GM12873 (cell line): ENCODE measurements at regions not wholly inside any gene's neighbourhood (a gene's known extent, or its start where the extent isn't known, plus 50 kb on each side); places are given as distances from the start of the nearest gene placed in this dataset.

ENCODE experiments used
- TF ChIP-seq, protein P1 (sequence below): IDR thresholded peaks from 2 replicates; pipeline ENCODE4 v1.5.1; 2012; ENCODE audit warnings: low read depth, mild to moderate bottlenecking, moderate library complexity, low read length, control low read depth; ENCODE audit not compliant: insufficient read depth; ENCODE audit errors: missing control alignments

DNA sequence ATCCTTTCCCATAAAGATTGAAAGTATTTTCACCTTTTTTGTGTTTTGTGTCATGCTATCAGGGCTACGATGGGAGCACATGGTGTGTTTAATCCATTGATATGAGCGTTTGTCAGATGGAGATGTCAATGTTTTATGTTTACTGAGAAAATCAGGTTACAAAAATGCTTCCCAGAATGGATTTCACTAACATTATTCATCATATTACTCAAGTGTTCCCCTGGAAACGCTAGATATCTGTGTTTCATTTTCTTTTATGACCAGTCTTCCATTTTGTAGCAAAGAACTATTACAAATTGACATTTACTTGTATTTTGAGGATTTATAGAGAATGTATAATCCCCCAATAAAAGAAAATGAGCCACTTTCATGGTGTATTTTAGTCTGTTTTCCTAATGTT is 293.5 kb upstream of the AKR1E2 start:
- TF ChIP-seq, protein P1, sequence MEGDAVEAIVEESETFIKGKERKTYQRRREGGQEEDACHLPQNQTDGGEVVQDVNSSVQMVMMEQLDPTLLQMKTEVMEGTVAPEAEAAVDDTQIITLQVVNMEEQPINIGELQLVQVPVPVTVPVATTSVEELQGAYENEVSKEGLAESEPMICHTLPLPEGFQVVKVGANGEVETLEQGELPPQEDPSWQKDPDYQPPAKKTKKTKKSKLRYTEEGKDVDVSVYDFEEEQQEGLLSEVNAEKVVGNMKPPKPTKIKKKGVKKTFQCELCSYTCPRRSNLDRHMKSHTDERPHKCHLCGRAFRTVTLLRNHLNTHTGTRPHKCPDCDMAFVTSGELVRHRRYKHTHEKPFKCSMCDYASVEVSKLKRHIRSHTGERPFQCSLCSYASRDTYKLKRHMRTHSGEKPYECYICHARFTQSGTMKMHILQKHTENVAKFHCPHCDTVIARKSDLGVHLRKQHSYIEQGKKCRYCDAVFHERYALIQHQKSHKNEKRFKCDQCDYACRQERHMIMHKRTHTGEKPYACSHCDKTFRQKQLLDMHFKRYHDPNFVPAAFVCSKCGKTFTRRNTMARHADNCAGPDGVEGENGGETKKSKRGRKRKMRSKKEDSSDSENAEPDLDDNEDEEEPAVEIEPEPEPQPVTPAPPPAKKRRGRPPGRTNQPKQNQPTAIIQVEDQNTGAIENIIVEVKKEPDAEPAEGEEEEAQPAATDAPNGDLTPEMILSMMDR, result no peak

DNA sequence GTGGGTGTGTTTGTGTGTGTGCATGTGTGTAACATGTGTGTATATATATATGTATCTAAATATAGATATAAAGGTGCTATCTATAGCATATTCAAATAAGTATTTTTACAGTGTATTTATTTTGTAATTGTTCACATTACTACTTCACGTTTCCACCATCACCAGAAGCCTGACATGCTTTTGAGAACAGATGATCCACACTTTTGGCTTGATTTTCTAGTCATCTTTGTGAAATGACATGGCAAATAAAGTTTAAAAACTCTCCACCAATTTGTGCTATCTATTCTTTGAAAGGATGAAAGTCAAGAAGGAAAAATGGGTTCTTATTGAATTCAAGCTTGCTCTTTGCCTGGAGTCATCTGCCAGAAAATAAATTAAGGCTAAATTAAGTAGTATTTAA is 294.0 kb upstream of the AKR1E2 start:
- TF ChIP-seq, protein P1, result no peak

DNA sequence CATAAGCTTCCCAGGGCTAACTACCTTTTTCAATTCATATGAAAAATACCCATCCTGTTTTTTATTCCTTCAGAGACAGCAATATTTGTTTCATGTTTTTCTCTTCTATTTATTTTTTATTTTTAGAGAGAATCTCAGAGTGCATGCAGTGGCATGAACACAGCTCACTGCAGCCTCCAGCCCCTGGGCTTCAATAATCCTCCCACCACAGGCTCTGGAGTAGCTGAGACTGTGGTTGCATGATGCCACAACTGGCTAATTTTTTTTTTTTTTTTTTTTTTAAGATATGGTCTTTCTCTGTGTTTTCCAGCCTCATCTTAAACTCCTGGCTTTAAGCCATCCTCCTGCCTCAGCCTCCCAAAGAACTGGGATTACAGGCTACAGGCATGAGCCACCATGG is 296.7 kb upstream of the AKR1E2 start:
- TF ChIP-seq, protein P1, result no peak

DNA sequence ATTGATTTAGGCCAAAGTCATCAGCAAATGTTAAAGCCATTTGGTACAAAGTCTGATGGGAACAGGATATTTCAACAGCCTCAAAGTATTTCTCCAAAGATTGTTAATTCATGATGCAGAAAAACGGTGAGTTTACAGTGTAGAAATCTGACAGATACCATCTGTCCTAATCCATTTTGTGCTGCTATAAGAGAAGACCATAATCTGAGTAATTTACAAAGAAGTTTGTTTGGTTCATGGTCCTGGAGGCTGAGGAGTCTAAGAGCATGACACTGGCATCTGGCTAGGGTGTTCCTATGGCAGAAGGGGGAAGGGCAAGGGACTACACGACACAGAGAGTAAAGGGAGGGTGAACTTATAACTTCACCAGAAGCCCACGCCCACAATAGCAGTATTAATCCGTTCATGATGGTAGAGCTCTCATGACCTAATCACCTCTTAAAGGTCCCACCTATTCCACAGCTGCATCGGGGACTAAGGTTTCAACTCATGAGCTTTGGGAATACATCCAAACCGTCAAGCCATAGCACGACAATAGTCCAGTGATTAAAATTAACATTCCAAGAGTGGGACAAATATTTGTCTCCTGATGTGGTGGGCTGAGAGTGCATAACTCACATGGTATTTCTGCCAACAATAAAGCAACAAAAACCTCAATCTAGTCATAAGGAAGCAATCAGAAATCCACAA is 298.6 kb upstream of the AKR1E2 start:
- TF ChIP-seq, protein P1, result no peak

DNA sequence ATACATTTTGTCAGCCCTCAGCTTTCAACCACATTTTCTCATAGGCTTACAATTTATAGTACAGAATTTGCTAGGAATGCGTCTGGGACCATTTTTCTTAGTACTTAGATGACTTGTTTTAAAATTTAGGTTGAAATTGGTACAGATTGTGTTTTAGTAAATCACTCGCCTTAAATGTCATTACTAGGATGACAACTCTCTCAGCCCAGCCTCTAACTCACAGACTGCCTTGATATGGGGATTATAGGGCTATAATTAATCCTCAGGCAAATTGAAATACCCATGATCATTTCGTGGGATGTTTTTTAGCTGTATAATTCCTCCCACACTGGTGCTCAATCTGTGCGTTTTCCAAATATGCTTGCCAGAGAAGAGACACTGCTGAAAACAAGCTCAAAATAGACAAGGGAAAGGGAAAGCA is 299.7 kb upstream of the AKR1E2 start:
- TF ChIP-seq, protein P1, result no peak

DNA sequence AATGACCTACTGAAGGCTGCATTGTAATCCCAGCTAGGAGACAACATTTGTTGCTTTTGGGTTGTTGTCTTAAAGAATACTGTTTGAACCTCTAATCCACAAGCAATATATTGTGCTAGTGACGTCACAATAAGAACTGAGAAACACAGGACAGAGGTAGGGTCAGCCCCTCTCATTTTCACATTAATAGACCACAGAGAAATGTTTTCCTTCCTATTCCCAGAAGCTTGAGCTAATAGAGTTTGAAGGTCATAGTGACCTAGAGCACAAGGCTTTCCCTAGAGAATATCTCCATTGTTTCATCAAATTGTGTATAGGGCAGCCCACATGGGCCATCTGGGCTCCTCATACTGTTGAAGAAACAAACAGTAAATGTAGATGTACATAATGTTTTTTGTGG is 300.9 kb upstream of the AKR1E2 start:
- TF ChIP-seq, protein P1, result no peak

DNA sequence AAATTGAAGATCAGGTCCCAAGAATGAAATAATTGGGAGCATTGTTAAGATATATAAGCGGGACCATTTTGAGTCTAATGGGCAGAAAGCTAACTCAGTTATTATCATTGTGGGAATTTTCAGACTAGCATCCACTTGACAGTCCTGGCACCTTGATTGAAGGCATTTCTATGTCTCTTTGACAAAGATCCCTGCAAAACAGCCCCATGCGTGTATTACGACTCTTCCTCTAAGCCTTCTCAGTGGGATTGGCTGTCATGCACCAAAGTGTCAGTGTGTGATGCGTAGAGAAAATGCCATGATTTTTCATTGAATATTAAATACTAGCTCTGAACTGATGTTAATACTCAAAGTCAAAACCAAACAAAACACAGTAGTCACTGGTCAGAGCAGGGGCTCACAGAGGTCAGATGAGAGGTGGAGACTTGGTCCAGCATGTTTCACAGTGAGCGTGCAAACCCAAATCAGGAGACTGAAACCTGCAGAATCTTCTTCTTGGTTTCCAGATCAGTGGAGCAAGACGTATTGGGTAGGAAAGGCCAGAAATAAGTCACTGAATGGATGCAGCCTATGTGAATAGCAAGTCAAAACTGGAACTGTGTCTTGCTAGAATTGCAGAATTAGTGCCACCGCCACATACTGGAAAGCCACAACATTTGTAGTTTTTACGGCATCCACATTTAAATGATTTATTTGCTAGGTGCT is 303.6 kb upstream of the AKR1E2 start:
- TF ChIP-seq, protein P1, result no peak
